ENCODE measurements at regions not wholly inside any gene's neighbourhood (a gene's known extent, or its start where the extent isn't known, plus 50 kb on each side); places are given as distances from the start of the nearest gene placed in this dataset.

DNA sequence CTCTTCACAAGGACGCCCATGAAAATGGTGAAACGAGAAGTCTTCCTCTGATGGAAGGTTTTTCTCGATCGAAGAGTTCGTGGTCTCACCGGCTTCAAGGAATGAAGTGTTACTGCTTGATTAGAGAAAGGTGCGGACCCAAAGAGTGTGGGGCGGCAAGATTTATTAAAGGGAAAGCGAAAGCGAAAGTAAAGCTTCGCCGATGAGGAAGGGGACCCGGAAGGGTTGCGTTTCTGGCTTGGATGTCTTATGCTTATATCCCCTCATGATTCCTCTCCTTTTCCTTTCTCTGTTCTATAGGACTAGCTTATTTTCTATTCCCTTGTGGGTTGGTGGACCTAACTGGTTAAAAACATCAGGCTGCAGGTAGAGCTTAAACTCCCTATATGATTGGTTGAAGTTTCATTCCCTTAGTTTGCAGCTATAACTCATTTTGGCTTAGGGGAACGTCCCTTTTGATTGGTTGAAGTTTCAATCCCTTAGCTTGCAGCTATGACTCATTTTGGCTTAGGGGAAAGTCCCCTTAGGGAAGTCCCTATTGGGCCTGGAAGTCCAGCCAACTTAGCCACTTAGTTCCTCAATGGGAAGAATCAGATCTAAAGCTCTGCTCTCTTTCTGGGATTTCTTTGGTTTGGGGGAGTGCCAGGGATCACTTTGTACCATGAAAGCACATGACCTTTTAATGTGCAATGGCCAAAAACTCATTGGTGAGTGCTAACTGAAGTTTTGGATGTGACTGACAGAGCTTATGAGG, 1025.0 kb upstream of the PCDH10 start:
- DNase-seq (ENCODE audit: low spot score), result no peak
- no peak overlapping the region for H3K27ac ChIP-seq (ENCODE audit: low read depth in 1 of 2, low read length in 2 of 2)
- H3K4me1 ChIP-seq (ENCODE audit: control insufficient read depth in 4 of 4, insufficient read depth in 4 of 4, low read length in 3 of 4), result no peaks in the 10 kb centered on the region
- H3K4me3 ChIP-seq (ENCODE audit: low read depth in 1 of 3, low read length in 3 of 3), result no peak overlapping the region
- H3K27me3 ChIP-seq (ENCODE audit: control insufficient read depth in 4 of 4, insufficient read depth in 4 of 4, low read length in 3 of 4), result no peaks in the 10 kb centered on the region
- H3K36me3 ChIP-seq (ENCODE audit: control insufficient read depth in 4 of 4, insufficient read depth in 3 of 4, low read depth in 1 of 4, low read length in 3 of 4), result no peaks in the 10 kb centered on the region
- H3K9ac ChIP-seq (ENCODE audit: low read depth in 1 of 2, low read length in 2 of 2), result no peak overlapping the region
- no peaks in the 10 kb centered on the region for H3K9me3 ChIP-seq (ENCODE audit: control insufficient read depth in 4 of 4, low read length in 3 of 4)
- TF ChIP-seq, protein P1, sequence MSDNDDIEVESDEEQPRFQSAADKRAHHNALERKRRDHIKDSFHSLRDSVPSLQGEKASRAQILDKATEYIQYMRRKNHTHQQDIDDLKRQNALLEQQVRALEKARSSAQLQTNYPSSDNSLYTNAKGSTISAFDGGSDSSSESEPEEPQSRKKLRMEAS (IDR thresholded peaks at IDR 0.05), result no peak
- no peak for TF ChIP-seq SP1 (IDR thresholded peaks at IDR 0.05)
- TF ChIP-seq CTCF (IDR thresholded peaks at IDR 0.05; ENCODE audit: low read depth, low read length, missing input control), result no peak
- no peak for TF ChIP-seq EGR1 (IDR thresholded peaks at IDR 0.05; ENCODE audit: low read depth in 2 of 2)
- TF ChIP-seq FOXA1 (IDR thresholded peaks at IDR 0.05), result no peak
- TF ChIP-seq NR2F2 (IDR thresholded peaks at IDR 0.05), result no peak
- WGBS, result 82% methylated on average over 15 of the region's 15 CpGs

DNA sequence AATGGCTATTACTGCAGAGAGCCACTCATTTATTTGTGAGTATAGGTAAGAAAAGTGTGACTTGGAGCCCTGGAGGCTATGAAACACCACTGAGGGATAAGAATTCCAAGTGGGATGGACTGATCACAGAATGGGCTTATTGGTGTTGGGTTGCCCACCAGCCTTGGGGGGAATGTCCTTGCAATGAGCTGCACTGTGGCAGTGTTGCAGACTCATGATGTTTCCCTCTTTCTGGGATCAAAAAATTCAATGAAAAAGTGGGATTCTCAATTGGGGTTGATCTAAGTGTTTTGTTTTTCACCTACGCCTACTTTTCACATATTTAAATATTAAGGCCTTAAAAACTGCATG, 1024.5 kb upstream of the PCDH10 start:
- no peak for DNase-seq (ENCODE audit: low spot score)
- H3K9me3 ChIP-seq (ENCODE audit: control insufficient read depth in 4 of 4, low read length in 3 of 4), result no peaks in the 10 kb centered on the region
- H3K36me3 ChIP-seq (ENCODE audit: control insufficient read depth in 4 of 4, insufficient read depth in 3 of 4, low read depth in 1 of 4, low read length in 3 of 4), result no peaks in the 10 kb centered on the region
- H3K27me3 ChIP-seq (ENCODE audit: control insufficient read depth in 4 of 4, insufficient read depth in 4 of 4, low read length in 3 of 4), result no peaks in the 10 kb centered on the region
- no peak for TF ChIP-seq JUND (IDR thresholded peaks at IDR 0.05)
- TF ChIP-seq, protein P1 (IDR thresholded peaks at IDR 0.05), result no peak
- TF ChIP-seq SP1 (IDR thresholded peaks at IDR 0.05), result no peak
- no peak for TF ChIP-seq FOXA1 (IDR thresholded peaks at IDR 0.05)
- TF ChIP-seq RAD21 (IDR thresholded peaks at IDR 0.05), result no peak
- no peak for TF ChIP-seq YY1 (IDR thresholded peaks at IDR 0.05)
- no peak for TF ChIP-seq HNF4G (IDR thresholded peaks at IDR 0.05)
- TF ChIP-seq EGR1 (IDR thresholded peaks at IDR 0.05; ENCODE audit: low read depth in 2 of 2), result no peak
- TF ChIP-seq CTCF (IDR thresholded peaks at IDR 0.05; ENCODE audit: low read depth, low read length, missing input control), result no peak
- TF ChIP-seq, protein P2, sequence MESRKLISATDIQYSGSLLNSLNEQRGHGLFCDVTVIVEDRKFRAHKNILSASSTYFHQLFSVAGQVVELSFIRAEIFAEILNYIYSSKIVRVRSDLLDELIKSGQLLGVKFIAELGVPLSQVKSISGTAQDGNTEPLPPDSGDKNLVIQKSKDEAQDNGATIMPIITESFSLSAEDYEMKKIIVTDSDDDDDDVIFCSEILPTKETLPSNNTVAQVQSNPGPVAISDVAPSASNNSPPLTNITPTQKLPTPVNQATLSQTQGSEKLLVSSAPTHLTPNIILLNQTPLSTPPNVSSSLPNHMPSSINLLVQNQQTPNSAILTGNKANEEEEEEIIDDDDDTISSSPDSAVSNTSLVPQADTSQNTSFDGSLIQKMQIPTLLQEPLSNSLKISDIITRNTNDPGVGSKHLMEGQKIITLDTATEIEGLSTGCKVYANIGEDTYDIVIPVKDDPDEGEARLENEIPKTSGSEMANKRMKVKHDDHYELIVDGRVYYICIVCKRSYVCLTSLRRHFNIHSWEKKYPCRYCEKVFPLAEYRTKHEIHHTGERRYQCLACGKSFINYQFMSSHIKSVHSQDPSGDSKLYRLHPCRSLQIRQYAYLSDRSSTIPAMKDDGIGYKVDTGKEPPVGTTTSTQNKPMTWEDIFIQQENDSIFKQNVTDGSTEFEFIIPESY (IDR thresholded peaks at IDR 0.05), result no peak
- TF ChIP-seq FOXA2 (IDR thresholded peaks at IDR 0.05), result no peak
- no peak for TF ChIP-seq ATF3 (IDR thresholded peaks at IDR 0.05)
- TF ChIP-seq GABPA (IDR thresholded peaks at IDR 0.05 in 1 of 2, conservative IDR thresholded peaks at IDR 0.05 in 1 of 2), result no peak
- no peak for TF ChIP-seq TAF1 (conservative IDR thresholded peaks at IDR 0.05)
- H3K4me1 ChIP-seq (ENCODE audit: control insufficient read depth in 4 of 4, insufficient read depth in 4 of 4, low read length in 3 of 4), result no peaks in the 10 kb centered on the region
- 80% methylated on average over 1 of the region's 1 CpG for WGBS
- H3K27ac ChIP-seq (ENCODE audit: low read depth in 1 of 2, low read length in 2 of 2), result no peak overlapping the region
- H3K4me3 ChIP-seq (ENCODE audit: low read depth in 1 of 3, low read length in 3 of 3), result no peak overlapping the region
- no peak overlapping the region for H3K9ac ChIP-seq (ENCODE audit: low read depth in 1 of 2, low read length in 2 of 2)

Data from liver (tissue), 8 donors.